Body of pancreas (tissue), 4 donors: ENCODE measurements at regions not wholly inside any gene's neighbourhood (a gene's known extent, or its start where the extent isn't known, plus 50 kb on each side); places are given as distances from the start of the nearest gene placed in this dataset.

ENCODE experiments used
- POLR2A ChIP-seq, 3 donors: fragments of 450-650 bp; IDR thresholded peaks; one replicate each; pipeline ENCODE4 v1.6.1; 2016; ENCODE audit warnings: antibody characterized with exemption in 3 of 3, mild to moderate bottlenecking in 2 of 3
- TF ChIP-seq, protein P1 (sequence below), 7 experiments: fragments of 450-650 bp in 4 of 7; fragments of 200-600 bp in 3 of 7; sonication (generic) in 3 of 7; IDR thresholded peaks; one replicate each; pipeline ENCODE4 v1.5.1; 2016 to 2019; ENCODE audit warnings: antibody characterized with exemption in 7 of 7

DNA sequence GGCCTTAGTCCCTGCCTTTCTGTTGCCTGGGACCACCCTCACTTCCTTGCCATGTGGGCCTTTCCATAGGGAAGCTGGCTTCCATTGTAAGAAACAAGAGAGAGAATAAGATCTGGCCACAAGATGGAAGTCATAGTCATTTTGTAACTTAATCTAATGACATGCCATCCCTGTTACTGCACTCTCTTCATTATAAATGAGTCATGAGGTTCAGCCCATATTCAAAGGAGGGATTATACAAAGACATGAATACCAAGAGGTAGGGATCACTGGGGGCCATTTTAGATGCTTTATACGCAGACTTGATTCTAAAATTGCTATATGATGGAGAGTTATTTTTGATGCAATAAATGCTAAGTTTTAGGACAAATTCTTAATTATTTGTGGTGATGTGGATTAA lies 75.2 kb upstream of the CELF2 start:
- TF ChIP-seq, protein P1, sequence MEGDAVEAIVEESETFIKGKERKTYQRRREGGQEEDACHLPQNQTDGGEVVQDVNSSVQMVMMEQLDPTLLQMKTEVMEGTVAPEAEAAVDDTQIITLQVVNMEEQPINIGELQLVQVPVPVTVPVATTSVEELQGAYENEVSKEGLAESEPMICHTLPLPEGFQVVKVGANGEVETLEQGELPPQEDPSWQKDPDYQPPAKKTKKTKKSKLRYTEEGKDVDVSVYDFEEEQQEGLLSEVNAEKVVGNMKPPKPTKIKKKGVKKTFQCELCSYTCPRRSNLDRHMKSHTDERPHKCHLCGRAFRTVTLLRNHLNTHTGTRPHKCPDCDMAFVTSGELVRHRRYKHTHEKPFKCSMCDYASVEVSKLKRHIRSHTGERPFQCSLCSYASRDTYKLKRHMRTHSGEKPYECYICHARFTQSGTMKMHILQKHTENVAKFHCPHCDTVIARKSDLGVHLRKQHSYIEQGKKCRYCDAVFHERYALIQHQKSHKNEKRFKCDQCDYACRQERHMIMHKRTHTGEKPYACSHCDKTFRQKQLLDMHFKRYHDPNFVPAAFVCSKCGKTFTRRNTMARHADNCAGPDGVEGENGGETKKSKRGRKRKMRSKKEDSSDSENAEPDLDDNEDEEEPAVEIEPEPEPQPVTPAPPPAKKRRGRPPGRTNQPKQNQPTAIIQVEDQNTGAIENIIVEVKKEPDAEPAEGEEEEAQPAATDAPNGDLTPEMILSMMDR (IDR thresholded peaks at IDR 0.05): no peak
- TF ChIP-seq POLR2A (IDR thresholded peaks at IDR 0.05): no peak
